A673 (cell line): ENCODE measurements at regions not wholly inside any gene's neighbourhood (a gene's known extent, or its start where the extent isn't known, plus 50 kb on each side); places are given as distances from the start of the nearest gene placed in this dataset.
"Not testable (repeated sequence)": the region's sequence is repeated elsewhere in the genome, so short reads cannot be mapped to it uniquely, and the experiment has no call there.

ENCODE experiments used
- BruUV-seq: library from RNA; stranded (reverse); fragments of 400-500 nt; replicated peaks from 2 replicates; lab custom pipeline; 2021; lab: Mats Ljungman, UMichigan
- CTCF ChIA-PET: fragments of 300-600 bp; sonication (Branson Sonifier 250); formaldehyde crosslinking; loops from one replicate; lab custom pipeline; 2022; ENCODE audit warnings: antibody characterized with exemption; lab: Charles Lee
- POLR2A ChIA-PET: fragments of 300-600 bp; sonication (Branson Sonifier 250); formaldehyde crosslinking; loops from one replicate; lab custom pipeline; 2022; ENCODE audit warnings: antibody characterized with exemption; ENCODE audit not compliant: low non-redundant PET; lab: Charles Lee
- DNase-seq: peaks from one replicate; pipeline ENCODE4 v3.0.0-alpha.2; 2015; ENCODE audit warnings: low spot score
- H3K27ac ChIP-seq: fragments of 200-600 bp; sonication (generic); 2 replicates; pipeline ENCODE4 v1.5.1; 2016; ENCODE audit warnings: mixed run types, low read depth, mild to moderate bottlenecking, mixed read lengths, antibody characterized with exemption, low read length; ENCODE audit not compliant: poor library complexity, severe bottlenecking
- H3K27me3 ChIP-seq: fragments of 200-600 bp; sonication (generic); replicated peaks from 2 replicates; pipeline ENCODE4 v1.6.1; 2017; ENCODE audit warnings: mixed run types, low read depth, mild to moderate bottlenecking, mixed read lengths, antibody characterized with exemption, low read length; ENCODE audit not compliant: insufficient read depth, poor library complexity
- H3K36me3 ChIP-seq: fragments of 200-600 bp; sonication (generic); 2 replicates; pipeline ENCODE4 v1.6.1; 2016; ENCODE audit warnings: mixed run types, mild to moderate bottlenecking, mixed read lengths, antibody characterized with exemption, low read length; ENCODE audit not compliant: insufficient read depth, poor library complexity, severe bottlenecking
- H3K4me1 ChIP-seq: fragments of 200-600 bp; sonication (generic); 2 replicates; pipeline ENCODE4 v1.6.1; 2017; ENCODE audit warnings: mixed run types, mild to moderate bottlenecking, mixed read lengths, antibody characterized with exemption, low read length; ENCODE audit not compliant: insufficient read depth, poor library complexity, severe bottlenecking
- H3K4me3 ChIP-seq: fragments of 200-600 bp; sonication (generic); 2 replicates; pipeline ENCODE4 v1.5.1; 2016; ENCODE audit warnings: low read depth, mixed run types, mild to moderate bottlenecking, mixed read lengths, low read length; ENCODE audit not compliant: poor library complexity, severe bottlenecking
- H3K9me3 ChIP-seq: fragments of 200-600 bp; sonication (generic); 2 replicates; pipeline ENCODE4 v1.6.1; 2016; ENCODE audit warnings: mixed run types, low read depth, mild to moderate bottlenecking, mixed read lengths, antibody characterized with exemption, low read length; ENCODE audit not compliant: poor library complexity, severe bottlenecking
- EZH2 ChIP-seq: fragments of 200-600 bp; sonication (generic); IDR thresholded peaks from 2 replicates; pipeline ENCODE4 v1.6.1; 2017; ENCODE audit warnings: borderline replicate concordance, low read depth, mild to moderate bottlenecking, mixed read lengths, antibody characterized with exemption, low read length; ENCODE audit not compliant: poor library complexity, severe bottlenecking
- intact Hi-C: fragments of 100-400 bp; cut with micrococcal nuclease; formaldehyde crosslinking; loops from one replicate; pipeline ENCODE4 v1.10.0; 2022; ENCODE audit not compliant: unreplicated experiment
- TF ChIP-seq, protein P1 (sequence below): fragments of 300-800, 200-600 bp; sonication (generic); conservative IDR thresholded peaks from 2 replicates; pipeline ENCODE4 v1.5.1; 2017; ENCODE audit warnings: low read depth, mild to moderate bottlenecking, antibody characterized with exemption, low read length, moderate library complexity, mixed read lengths

DNA sequence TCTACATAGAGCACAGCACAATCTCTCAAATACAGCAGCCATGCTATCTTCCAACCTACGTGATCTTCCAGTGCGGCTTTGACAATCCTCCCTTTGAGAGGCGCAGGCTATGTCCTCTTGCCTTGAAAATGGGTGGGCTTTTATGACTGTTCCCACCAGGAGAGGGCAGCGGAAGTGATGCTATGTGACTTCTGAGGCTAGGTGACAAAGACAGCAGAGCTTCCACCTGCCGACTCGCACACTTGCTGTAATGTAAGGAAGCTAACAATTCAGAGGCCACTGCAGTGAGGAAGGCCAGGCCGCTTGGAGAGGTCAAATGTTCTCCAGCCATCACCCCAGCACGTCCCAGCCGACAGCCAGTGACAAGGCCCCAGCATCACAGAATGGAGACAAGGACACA is 65.8 kb downstream of the MRPL57 start:
- Histone ChIP-seq H3K4me3 (no peak overlapping the region), H3K9me3 (peaks cover 3% of the 10 kb centered on the region), H3K27ac (no peak overlapping the region), H3K36me3 (no peaks in the 10 kb centered on the region), H3K27me3 (no peaks in the 10 kb centered on the region), H3K4me1 (peaks cover 34% of the 10 kb centered on the region)
- no peak for TF ChIP-seq EZH2
- TF ChIP-seq, protein P1, sequence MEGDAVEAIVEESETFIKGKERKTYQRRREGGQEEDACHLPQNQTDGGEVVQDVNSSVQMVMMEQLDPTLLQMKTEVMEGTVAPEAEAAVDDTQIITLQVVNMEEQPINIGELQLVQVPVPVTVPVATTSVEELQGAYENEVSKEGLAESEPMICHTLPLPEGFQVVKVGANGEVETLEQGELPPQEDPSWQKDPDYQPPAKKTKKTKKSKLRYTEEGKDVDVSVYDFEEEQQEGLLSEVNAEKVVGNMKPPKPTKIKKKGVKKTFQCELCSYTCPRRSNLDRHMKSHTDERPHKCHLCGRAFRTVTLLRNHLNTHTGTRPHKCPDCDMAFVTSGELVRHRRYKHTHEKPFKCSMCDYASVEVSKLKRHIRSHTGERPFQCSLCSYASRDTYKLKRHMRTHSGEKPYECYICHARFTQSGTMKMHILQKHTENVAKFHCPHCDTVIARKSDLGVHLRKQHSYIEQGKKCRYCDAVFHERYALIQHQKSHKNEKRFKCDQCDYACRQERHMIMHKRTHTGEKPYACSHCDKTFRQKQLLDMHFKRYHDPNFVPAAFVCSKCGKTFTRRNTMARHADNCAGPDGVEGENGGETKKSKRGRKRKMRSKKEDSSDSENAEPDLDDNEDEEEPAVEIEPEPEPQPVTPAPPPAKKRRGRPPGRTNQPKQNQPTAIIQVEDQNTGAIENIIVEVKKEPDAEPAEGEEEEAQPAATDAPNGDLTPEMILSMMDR = peak; percentile 54
- BruUV-seq = no TSS peak
- ChIA-PET POLR2A (no interaction called here), CTCF (no interaction called here)
- DNase-seq = peak; percentile 57
- intact Hi-C loops = loop anchor here (5.0 kb wide), 1 partner anchor 55 kb away; no protein-coding TSS in a partner anchor

GRCh38 chr13:21243045-21243897 is 66.8 kb downstream of the MRPL57 start:
- POLR2A ChIA-PET = no interaction called here
- Histone ChIP-seq H3K27me3 (no peaks in the 10 kb centered on the region), H3K4me1 (peaks cover 34% of the 10 kb centered on the region), H3K36me3 (no peaks in the 10 kb centered on the region), H3K27ac (peak overlapping the region; percentile 21), H3K9me3 (peaks cover 3% of the 10 kb centered on the region), H3K4me3 (no peak overlapping the region)
- no peak for TF ChIP-seq EZH2
- TF ChIP-seq, protein P1 = no peak
- intact Hi-C loops = loop anchor here (5.0 kb wide), 1 partner anchor 54 kb away; no protein-coding TSS in a partner anchor
- DNase-seq = no peak
- CTCF ChIA-PET = no interaction called here
- BruUV-seq = no TSS peak

GRCh38 chr13:21243898-21244184 is 67.4 kb downstream of the MRPL57 start:
- intact Hi-C loops = loop anchor here (5.0 kb wide), 1 partner anchor 53 kb away; no protein-coding TSS in a partner anchor
- H3K27ac ChIP-seq, H3K36me3 ChIP-seq, CTCF ChIA-PET, DNase-seq, BruUV-seq, POLR2A ChIA-PET, H3K4me3 ChIP-seq, H3K9me3 ChIP-seq, H3K27me3 ChIP-seq: not testable (repeated sequence)
- peaks cover 32% of the 10 kb centered on the region for H3K4me1 ChIP-seq
